SU-DHL-6 (cell line): ENCODE measurements at regions not wholly inside any gene's neighbourhood (a gene's known extent, or its start where the extent isn't known, plus 50 kb on each side); places are given as distances from the start of the nearest gene placed in this dataset.

ENCODE experiments used
- H2AFZ ChIP-seq: fragments of 200-600 bp; sonication (generic); 2 replicates; pipeline ENCODE4 v1.6.1; 2014; ENCODE audit warnings: low read depth, mild to moderate bottlenecking, moderate library complexity, mixed read lengths, antibody characterized with exemption, low read length; ENCODE audit not compliant: severe bottlenecking
- H3F3A ChIP-seq: fragments of 200-600 bp; shearing (Covaris generic); 2 replicates; pipeline ENCODE4 v1.6.0; 2016; ENCODE audit warnings: antibody characterized with exemption, mild to moderate bottlenecking; ENCODE audit not compliant: insufficient read depth
- H3K27ac ChIP-seq: fragments of 200-600 bp; sonication (generic); 2 replicates; pipeline ENCODE4 v1.5.1; 2016; ENCODE audit warnings: low read depth, mild to moderate bottlenecking, low read length, moderate library complexity, mixed read lengths
- H3K27me3 ChIP-seq: fragments of 200-600 bp; sonication (generic), shearing (Covaris generic); 2 replicates; pipeline ENCODE4 v1.6.0; 2014; ENCODE audit warnings: mild to moderate bottlenecking, low read length
- H3K36me3 ChIP-seq: fragments of 200-600 bp; sonication (generic); 2 replicates; pipeline ENCODE4 v1.6.1; 2014; ENCODE audit warnings: mild to moderate bottlenecking, low read length, mixed read lengths
- H3K4me2 ChIP-seq: fragments of 300-600, 200-600 bp; shearing (Covaris generic), sonication (generic); 2 replicates; pipeline ENCODE4 v1.6.0; 2014; ENCODE audit warnings: low read length, low read depth, mild to moderate bottlenecking; ENCODE audit not compliant: poor library complexity, severe bottlenecking
- H3K4me3 ChIP-seq: fragments of 200-600 bp; sonication (generic); 2 replicates; pipeline ENCODE4 v1.5.1; 2014; ENCODE audit warnings: antibody characterized with exemption, low read length, mild to moderate bottlenecking, mixed read lengths; ENCODE audit not compliant: insufficient read depth, poor library complexity, severe bottlenecking
- H3K79me2 ChIP-seq: fragments of 200-600 bp; sonication (generic); 2 replicates; pipeline ENCODE4 v1.6.1; 2014; ENCODE audit warnings: mild to moderate bottlenecking, low read length, moderate library complexity; ENCODE audit not compliant: insufficient read depth
- H3K9ac ChIP-seq: fragments of 200-600 bp; sonication (generic); 2 replicates; pipeline ENCODE4 v1.7.0; 2014; ENCODE audit warnings: mild to moderate bottlenecking, low read length
- H3K9me2 ChIP-seq: fragments of 200-600 bp; sonication (generic); replicated peaks from 2 replicates; pipeline ENCODE4 v1.6.1; 2014; ENCODE audit warnings: low read length; ENCODE audit not compliant: insufficient read depth
- H3K9me3 ChIP-seq: fragments of 200-600 bp; sonication (generic); 2 replicates; pipeline ENCODE4 v1.6.1; 2014; ENCODE audit warnings: low read length, mixed read lengths; ENCODE audit not compliant: insufficient read depth
- H4K20me1 ChIP-seq: fragments of 200-600 bp; sonication (generic); 2 replicates; pipeline ENCODE4 v1.6.1; 2014; ENCODE audit warnings: low read depth, mild to moderate bottlenecking, antibody characterized with exemption, low read length, moderate library complexity, mixed read lengths
- CTCF ChIP-seq: fragments of 200-600 bp; sonication (generic); IDR thresholded peaks from one replicate; pipeline ENCODE4 v1.5.1; 2017; ENCODE audit warnings: antibody characterized with exemption, mild to moderate bottlenecking, low read length, moderate library complexity; ENCODE audit not compliant: insufficient read depth, poor library complexity, severe bottlenecking
- EZH2phosphoT487 ChIP-seq: fragments of 200-600 bp; sonication (generic), shearing (Covaris generic); conservative IDR thresholded peaks from 2 replicates; pipeline ENCODE4 v1.6.1; 2018; ENCODE audit warnings: mild to moderate bottlenecking, antibody characterized with exemption, low read length, moderate library complexity, mixed read lengths

- Histone ChIP-seq H3K27ac (no peak overlapping the region), H3K9ac (no peak overlapping the region), H3K36me3 (no peaks in the 10 kb centered on the region), H3K27me3 (no peaks in the 10 kb centered on the region), H3K4me3 (no peak overlapping the region), H3K9me2 (no peaks in the 10 kb centered on the region), H3F3A (no peaks in the 10 kb centered on the region), H2AFZ (no peak overlapping the region), H3K4me2 (no peak overlapping the region), H4K20me1 (no peaks in the 10 kb centered on the region), H3K9me3 (no peaks in the 10 kb centered on the region), H3K79me2 (no peaks in the 10 kb centered on the region)
- TF ChIP-seq CTCF: no peak
- no peak for TF ChIP-seq EZH2phosphoT487
Measured at GRCh38 chr1:182119631-182120030, 58.1 kb upstream of the ZNF648 start.

DNA sequence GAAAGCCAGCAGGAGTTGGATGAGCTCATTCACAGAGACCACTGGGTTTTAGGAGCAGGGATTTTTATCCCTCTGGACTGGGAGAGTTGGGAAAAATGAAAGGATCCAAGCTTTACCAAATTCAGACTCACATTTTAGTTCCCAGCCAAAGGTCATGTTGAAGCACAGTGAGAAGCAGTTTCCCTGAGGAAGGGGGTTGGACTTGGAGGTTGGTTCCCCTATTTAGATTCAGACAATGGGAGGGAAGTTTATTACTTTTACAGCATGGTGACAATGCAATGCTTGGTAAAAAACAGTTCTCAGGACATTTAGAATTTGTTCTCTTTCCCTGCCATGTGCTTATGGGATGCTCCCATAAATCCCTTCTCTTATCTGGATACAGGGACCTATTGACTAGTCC is 57.3 kb upstream of the ZNF648 start:
- TF ChIP-seq EZH2phosphoT487: no peak
- TF ChIP-seq CTCF: no peak
- no peaks in the 10 kb centered on the region for H3K9me3 ChIP-seq
- no peaks in the 10 kb centered on the region for H3F3A ChIP-seq
- H3K27ac ChIP-seq: no peak overlapping the region
- no peak overlapping the region for H3K9ac ChIP-seq
- H3K79me2 ChIP-seq: no peaks in the 10 kb centered on the region
- H3K9me2 ChIP-seq: no peaks in the 10 kb centered on the region
- no peak overlapping the region for H3K4me3 ChIP-seq
- no peak overlapping the region for H2AFZ ChIP-seq
- no peaks in the 10 kb centered on the region for H3K36me3 ChIP-seq
- no peaks in the 10 kb centered on the region for H3K27me3 ChIP-seq
- no peak overlapping the region for H3K4me2 ChIP-seq
- H4K20me1 ChIP-seq: no peaks in the 10 kb centered on the region

- Histone ChIP-seq H2AFZ (no peak overlapping the region), H3K36me3 (no peaks in the 10 kb centered on the region), H3K9me3 (no peaks in the 10 kb centered on the region), H3K4me3 (no peak overlapping the region), H4K20me1 (no peaks in the 10 kb centered on the region), H3K9ac (no peak overlapping the region), H3K27ac (no peak overlapping the region), H3K27me3 (no peaks in the 10 kb centered on the region), H3K9me2 (no peaks in the 10 kb centered on the region), H3F3A (no peaks in the 10 kb centered on the region), H3K79me2 (no peaks in the 10 kb centered on the region), H3K4me2 (no peak overlapping the region)
- no peak for TF ChIP-seq CTCF
- no peak for TF ChIP-seq EZH2phosphoT487
Measured at GRCh38 chr1:182114627-182115023, 53.1 kb upstream of the ZNF648 start.
